ENCODE measurements at regions not wholly inside any gene's neighbourhood (a gene's known extent, or its start where the extent isn't known, plus 50 kb on each side); places are given as distances from the start of the nearest gene placed in this dataset.

DNA sequence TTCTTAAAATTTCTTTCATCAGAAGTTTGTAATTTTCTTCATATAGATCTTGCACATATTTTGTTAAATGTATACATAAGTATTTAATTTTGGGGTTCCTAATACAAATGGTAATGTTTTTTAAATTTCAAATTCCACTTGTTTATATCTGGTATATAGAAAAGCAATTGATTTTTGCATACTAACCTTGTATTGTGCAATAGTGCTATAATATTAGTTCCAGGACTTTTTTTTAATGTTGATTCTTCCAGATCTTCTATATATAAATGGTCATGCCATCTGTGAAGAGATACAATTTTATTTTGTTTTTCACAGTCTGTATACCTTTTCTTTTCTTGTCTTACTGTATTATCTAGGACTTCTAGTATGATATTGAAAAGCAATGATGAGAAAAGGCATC is 665.0 kb downstream of the OTOL1 start:
- no peak for TF ChIP-seq POLR2A (IDR thresholded peaks at IDR 0.05)
- TF ChIP-seq, protein P1, sequence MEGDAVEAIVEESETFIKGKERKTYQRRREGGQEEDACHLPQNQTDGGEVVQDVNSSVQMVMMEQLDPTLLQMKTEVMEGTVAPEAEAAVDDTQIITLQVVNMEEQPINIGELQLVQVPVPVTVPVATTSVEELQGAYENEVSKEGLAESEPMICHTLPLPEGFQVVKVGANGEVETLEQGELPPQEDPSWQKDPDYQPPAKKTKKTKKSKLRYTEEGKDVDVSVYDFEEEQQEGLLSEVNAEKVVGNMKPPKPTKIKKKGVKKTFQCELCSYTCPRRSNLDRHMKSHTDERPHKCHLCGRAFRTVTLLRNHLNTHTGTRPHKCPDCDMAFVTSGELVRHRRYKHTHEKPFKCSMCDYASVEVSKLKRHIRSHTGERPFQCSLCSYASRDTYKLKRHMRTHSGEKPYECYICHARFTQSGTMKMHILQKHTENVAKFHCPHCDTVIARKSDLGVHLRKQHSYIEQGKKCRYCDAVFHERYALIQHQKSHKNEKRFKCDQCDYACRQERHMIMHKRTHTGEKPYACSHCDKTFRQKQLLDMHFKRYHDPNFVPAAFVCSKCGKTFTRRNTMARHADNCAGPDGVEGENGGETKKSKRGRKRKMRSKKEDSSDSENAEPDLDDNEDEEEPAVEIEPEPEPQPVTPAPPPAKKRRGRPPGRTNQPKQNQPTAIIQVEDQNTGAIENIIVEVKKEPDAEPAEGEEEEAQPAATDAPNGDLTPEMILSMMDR (IDR thresholded peaks at IDR 0.05) = no peak
- no peak for DNase-seq
- no peaks in the 10 kb centered on the region for H3K36me3 ChIP-seq
- no peak overlapping the region for H3K27ac ChIP-seq
- H3K4me3 ChIP-seq = no peak overlapping the region
- no peak for ATAC-seq
- no peaks in the 10 kb centered on the region for H3K4me1 ChIP-seq
- intact Hi-C loops (cut with DNase I) = no loop called here
- H3K27me3 ChIP-seq = no peaks in the 10 kb centered on the region
- no peaks in the 10 kb centered on the region for H3K9me3 ChIP-seq

DNA sequence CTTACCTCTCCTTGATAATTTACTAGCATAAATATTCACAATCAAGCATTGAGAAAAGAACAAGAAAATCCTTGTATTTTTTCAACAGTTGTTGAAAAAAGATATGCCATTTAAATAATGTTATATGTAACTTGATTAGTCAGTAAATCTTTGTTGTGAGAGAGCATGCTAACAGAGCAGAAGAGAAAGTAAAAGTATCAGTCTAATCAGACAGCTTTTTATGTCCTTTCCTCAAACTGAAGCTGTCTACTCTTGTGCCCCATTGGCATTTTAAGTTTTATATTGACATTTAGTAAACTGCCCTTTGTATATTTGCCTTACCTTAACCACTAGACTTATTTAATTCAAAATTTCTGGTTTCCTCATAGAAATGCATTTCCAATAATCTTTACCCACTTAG is 668.7 kb downstream of the OTOL1 start:
- intact Hi-C loops (cut with DNase I) = no loop called here
- no peaks in the 10 kb centered on the region for H3K4me1 ChIP-seq
- TF ChIP-seq POLR2A (IDR thresholded peaks at IDR 0.05) = no peak
- TF ChIP-seq, protein P1 (IDR thresholded peaks at IDR 0.05) = no peak

DNA sequence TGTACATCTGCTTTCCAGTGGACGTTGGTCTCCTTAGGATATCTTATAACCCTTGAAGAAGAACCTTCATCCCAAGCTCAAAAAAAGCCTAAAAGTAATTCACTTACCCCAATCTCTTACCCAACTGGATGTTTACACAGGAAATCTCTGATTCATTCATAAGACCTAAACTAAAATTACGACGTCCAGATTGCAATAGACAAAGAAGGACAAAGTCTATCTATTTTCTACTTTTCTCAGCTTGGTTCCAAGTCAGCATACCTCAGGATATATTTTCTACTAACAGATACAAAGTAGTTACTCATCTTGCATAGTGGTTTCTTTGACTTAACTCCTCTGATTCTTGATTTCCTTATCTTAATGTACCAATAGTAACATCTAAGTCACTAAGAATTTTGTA is 669.9 kb downstream of the OTOL1 start:
- no peak for ATAC-seq
- intact Hi-C loops (cut with DNase I) = no loop called here
- H3K4me1 ChIP-seq = no peaks in the 10 kb centered on the region
- DNase-seq = no peak
- H3K4me3 ChIP-seq = no peak overlapping the region
- WGBS (ENCODE audit: insufficient coverage, low coverage, low lambda C conversion rate, missing lambda C conversion rate) = 19% methylated on average over 3 of the region's 3 CpGs
- no peak overlapping the region for H3K27ac ChIP-seq
- H3K36me3 ChIP-seq = no peaks in the 10 kb centered on the region
- TF ChIP-seq, protein P1 (IDR thresholded peaks at IDR 0.05) = no peak
- TF ChIP-seq POLR2A (IDR thresholded peaks at IDR 0.05) = no peak
- no peaks in the 10 kb centered on the region for H3K9me3 ChIP-seq
- no peaks in the 10 kb centered on the region for H3K27me3 ChIP-seq

More for the DNA sequence above, 668.7 kb downstream of the OTOL1 start:
- no peaks in the 10 kb centered on the region for H3K9me3 ChIP-seq
- H3K27me3 ChIP-seq = no peaks in the 10 kb centered on the region
- H3K36me3 ChIP-seq = no peaks in the 10 kb centered on the region
- H3K4me3 ChIP-seq = no peak overlapping the region
- H3K27ac ChIP-seq = no peak overlapping the region
- DNase-seq = no peak
- ATAC-seq = no peak

DNA sequence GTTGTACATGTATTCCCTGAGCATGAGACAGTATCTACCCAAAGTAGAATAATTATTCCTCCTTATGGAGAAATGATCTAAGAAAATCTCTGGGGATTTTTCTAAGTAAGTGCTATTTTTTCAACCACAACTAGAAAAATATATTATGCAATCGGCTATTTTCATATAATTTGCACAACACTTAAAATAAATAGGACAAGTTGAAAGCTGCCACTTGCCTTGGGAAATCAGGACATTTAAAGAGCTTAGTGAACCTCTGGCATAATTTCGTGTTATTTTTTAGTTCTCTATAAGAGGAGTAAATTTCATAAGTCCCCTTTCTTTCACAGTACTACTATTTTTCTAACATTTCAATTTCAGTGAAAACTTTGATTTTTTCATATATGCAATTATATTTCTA is 672.1 kb downstream of the OTOL1 start:
- no peak for DNase-seq
- ATAC-seq = no peak
- TF ChIP-seq POLR2A (IDR thresholded peaks at IDR 0.05) = no peak
- TF ChIP-seq, protein P1 (IDR thresholded peaks at IDR 0.05) = no peak
- Histone ChIP-seq H3K4me3 (no peak overlapping the region), H3K9me3 (no peaks in the 10 kb centered on the region), H3K36me3 (no peaks in the 10 kb centered on the region), H3K27me3 (no peaks in the 10 kb centered on the region), H3K27ac (no peak overlapping the region), H3K4me1 (no peaks in the 10 kb centered on the region)
- WGBS (ENCODE audit: insufficient coverage, low coverage, low lambda C conversion rate, missing lambda C conversion rate) = 55% methylated on average over 2 of the region's 2 CpGs
- intact Hi-C loops (cut with DNase I) = no loop called here

DNA sequence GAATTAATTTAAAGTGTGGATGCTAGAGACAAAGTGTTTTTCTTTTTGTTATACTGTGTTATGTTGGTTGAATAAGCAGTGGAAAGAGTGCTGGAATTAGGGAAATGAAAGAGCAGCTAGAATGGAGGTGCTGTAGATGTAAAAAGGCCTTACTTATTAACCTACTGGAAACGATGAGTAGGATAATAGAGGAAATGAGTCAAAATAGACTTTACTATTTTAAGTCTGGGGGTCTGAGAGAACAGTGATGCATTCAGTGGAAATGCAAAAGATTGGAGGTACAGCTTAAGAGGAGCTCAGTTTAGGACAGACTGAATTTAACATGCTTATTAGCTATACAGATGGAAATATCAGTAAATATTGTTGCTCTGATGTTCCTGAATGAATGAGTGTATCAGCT is 674.0 kb downstream of the OTOL1 start:
- 55% methylated on average over 1 of the region's 1 CpG for WGBS (ENCODE audit: insufficient coverage, low coverage, low lambda C conversion rate, missing lambda C conversion rate)
- intact Hi-C loops (cut with DNase I) = no loop called here
- Histone ChIP-seq H3K4me1 (no peaks in the 10 kb centered on the region), H3K4me3 (no peak overlapping the region), H3K9me3 (no peaks in the 10 kb centered on the region), H3K27ac (no peak overlapping the region), H3K27me3 (no peaks in the 10 kb centered on the region), H3K36me3 (no peaks in the 10 kb centered on the region)
- TF ChIP-seq, protein P1 (IDR thresholded peaks at IDR 0.05) = no peak
- no peak for TF ChIP-seq POLR2A (IDR thresholded peaks at IDR 0.05)
- DNase-seq (no peak), ATAC-seq (no peak)
